Body of pancreas (tissue), 4 donors: ENCODE measurements at regions not wholly inside any gene's neighbourhood (a gene's known extent, or its start where the extent isn't known, plus 50 kb on each side); places are given as distances from the start of the nearest gene placed in this dataset.

Source experiments
- POLR2A ChIP-seq, 3 donors: fragments of 450-650 bp; IDR thresholded peaks; one replicate each; pipeline ENCODE4 v1.6.1; 2016; ENCODE audit warnings: antibody characterized with exemption in 3 of 3, mild to moderate bottlenecking in 2 of 3
- TF ChIP-seq, protein P1 (sequence below), 7 experiments: fragments of 450-650 bp in 4 of 7; fragments of 200-600 bp in 3 of 7; sonication (generic) in 3 of 7; IDR thresholded peaks; one replicate each; pipeline ENCODE4 v1.5.1; 2016 to 2019; ENCODE audit warnings: antibody characterized with exemption in 7 of 7

DNA sequence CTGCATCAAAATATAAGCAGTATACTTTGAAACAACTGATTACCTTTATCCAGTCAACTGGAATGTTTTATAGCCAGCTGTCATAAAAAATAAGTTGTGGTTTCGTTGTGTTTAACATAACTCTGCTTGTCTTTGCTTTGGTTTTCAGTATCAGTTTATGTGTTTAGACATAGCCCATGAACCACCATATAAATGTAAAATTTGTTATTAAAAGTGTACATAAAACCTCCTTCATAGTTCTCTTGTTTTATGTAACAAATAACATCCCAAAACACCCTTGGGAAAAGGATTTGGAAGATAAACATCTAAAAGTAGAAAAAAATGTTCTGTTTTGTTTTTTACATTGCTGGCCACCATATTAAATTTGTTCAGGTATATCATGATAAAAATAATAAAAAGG lies 347.0 kb upstream of the PROK2 start:
- no peak for TF ChIP-seq POLR2A (IDR thresholded peaks at IDR 0.05)
- TF ChIP-seq, protein P1, sequence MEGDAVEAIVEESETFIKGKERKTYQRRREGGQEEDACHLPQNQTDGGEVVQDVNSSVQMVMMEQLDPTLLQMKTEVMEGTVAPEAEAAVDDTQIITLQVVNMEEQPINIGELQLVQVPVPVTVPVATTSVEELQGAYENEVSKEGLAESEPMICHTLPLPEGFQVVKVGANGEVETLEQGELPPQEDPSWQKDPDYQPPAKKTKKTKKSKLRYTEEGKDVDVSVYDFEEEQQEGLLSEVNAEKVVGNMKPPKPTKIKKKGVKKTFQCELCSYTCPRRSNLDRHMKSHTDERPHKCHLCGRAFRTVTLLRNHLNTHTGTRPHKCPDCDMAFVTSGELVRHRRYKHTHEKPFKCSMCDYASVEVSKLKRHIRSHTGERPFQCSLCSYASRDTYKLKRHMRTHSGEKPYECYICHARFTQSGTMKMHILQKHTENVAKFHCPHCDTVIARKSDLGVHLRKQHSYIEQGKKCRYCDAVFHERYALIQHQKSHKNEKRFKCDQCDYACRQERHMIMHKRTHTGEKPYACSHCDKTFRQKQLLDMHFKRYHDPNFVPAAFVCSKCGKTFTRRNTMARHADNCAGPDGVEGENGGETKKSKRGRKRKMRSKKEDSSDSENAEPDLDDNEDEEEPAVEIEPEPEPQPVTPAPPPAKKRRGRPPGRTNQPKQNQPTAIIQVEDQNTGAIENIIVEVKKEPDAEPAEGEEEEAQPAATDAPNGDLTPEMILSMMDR (IDR thresholded peaks at IDR 0.05) = no peak
